Liver (tissue), 8 donors: ENCODE measurements at regions not wholly inside any gene's neighbourhood (a gene's known extent, or its start where the extent isn't known, plus 50 kb on each side); places are given as distances from the start of the nearest gene placed in this dataset.

Source experiments
- DNase-seq: peaks from one replicate; pipeline ENCODE4 v3.0.0-alpha.2; 2017; ENCODE audit warnings: low spot score
- H3K27ac ChIP-seq, 2 donors: one replicate each; pipeline ENCODE4 v1.7.0; 2013; ENCODE audit warnings: inconsistent platforms in 2 of 2, low read length in 2 of 2, control low read depth in 1 of 2, low read depth in 1 of 2, mild to moderate bottlenecking in 1 of 2
- H3K27me3 ChIP-seq, 4 donors: one replicate each; pipeline versions ENCODE4 v1.6.1 to v1.7.0; 2013; ENCODE audit warnings: low read length in 3 of 4, inconsistent platforms in 1 of 4, mild to moderate bottlenecking in 1 of 4, moderate library complexity in 1 of 4; ENCODE audit not compliant: control insufficient read depth in 4 of 4, insufficient read depth in 4 of 4
- H3K36me3 ChIP-seq, 4 donors: one replicate each; pipeline versions ENCODE4 v1.6.1 to v1.7.0; 2013; ENCODE audit warnings: low read length in 3 of 4, mild to moderate bottlenecking in 3 of 4, low read depth in 1 of 4, moderate library complexity in 1 of 4; ENCODE audit not compliant: control insufficient read depth in 4 of 4, insufficient read depth in 3 of 4
- H3K4me1 ChIP-seq, 4 donors: one replicate each; pipeline versions ENCODE4 v1.6.1 to v1.7.0; 2013; ENCODE audit warnings: low read length in 3 of 4, mild to moderate bottlenecking in 3 of 4, moderate library complexity in 1 of 4; ENCODE audit not compliant: control insufficient read depth in 4 of 4, insufficient read depth in 4 of 4
- H3K4me3 ChIP-seq, 3 donors: one replicate each; pipeline versions ENCODE4 v1.6.1 to v1.7.0; 2013; ENCODE audit warnings: low read length in 3 of 3, control low read depth in 1 of 3, low read depth in 1 of 3, mild to moderate bottlenecking in 1 of 3
- H3K9ac ChIP-seq, 2 donors: one replicate each; pipeline ENCODE4 v1.7.0; 2013; ENCODE audit warnings: low read length in 2 of 2, mild to moderate bottlenecking in 2 of 2, moderate library complexity in 2 of 2, control low read depth in 1 of 2, low read depth in 1 of 2
- H3K9me3 ChIP-seq, 4 donors: one replicate each; pipeline versions ENCODE4 v1.6.1 to v1.7.0; 2013; ENCODE audit warnings: low read length in 3 of 4; ENCODE audit not compliant: control insufficient read depth in 4 of 4
- EGR1 ChIP-seq, 2 donors: IDR thresholded peaks; 2 replicates each; pipeline ENCODE4 v1.6.1; 2016 to 2018; ENCODE audit warnings: antibody characterized with exemption in 2 of 2, low read depth in 2 of 2
- FOXA1 ChIP-seq: IDR thresholded peaks from 2 replicates; pipeline ENCODE4 v1.6.1; 2016; ENCODE audit warnings: antibody characterized with exemption
- FOXA2 ChIP-seq: IDR thresholded peaks from 2 replicates; pipeline ENCODE4 v1.6.1; 2016; ENCODE audit warnings: antibody characterized with exemption
- GABPA ChIP-seq, 2 donors: IDR thresholded peaks in 1 of 2; conservative IDR thresholded peaks in 1 of 2; 2 replicates each; pipeline ENCODE4 v1.6.1; 2016; ENCODE audit warnings: antibody characterized with exemption in 2 of 2, mild to moderate bottlenecking in 1 of 2, moderate library complexity in 1 of 2
- HNF4A ChIP-seq, 2 donors: conservative IDR thresholded peaks; 2 replicates each; pipeline ENCODE4 v1.6.1; 2016; ENCODE audit warnings: antibody characterized with exemption in 2 of 2, mild to moderate bottlenecking in 2 of 2
- HNF4G ChIP-seq: IDR thresholded peaks from 2 replicates; pipeline ENCODE4 v1.6.1; 2016; ENCODE audit warnings: antibody characterized with exemption
- JUND ChIP-seq, 2 donors: IDR thresholded peaks; 2 replicates each; pipeline ENCODE4 v1.6.1; 2016; ENCODE audit warnings: antibody characterized with exemption in 2 of 2
- NR2F2 ChIP-seq: IDR thresholded peaks from 2 replicates; pipeline ENCODE4 v1.6.1; 2016; ENCODE audit warnings: antibody characterized with exemption
- RAD21 ChIP-seq, 2 donors: IDR thresholded peaks; 2 replicates each; pipeline ENCODE4 v1.6.1; 2016; ENCODE audit warnings: antibody characterized with exemption in 2 of 2, mild to moderate bottlenecking in 2 of 2
- RXRA ChIP-seq, 2 donors: IDR thresholded peaks; 2 replicates each; pipeline ENCODE4 v1.6.1; 2017 to 2018; ENCODE audit warnings: antibody characterized with exemption in 2 of 2, mild to moderate bottlenecking in 1 of 2
- SP1 ChIP-seq: IDR thresholded peaks from 2 replicates; pipeline ENCODE4 v1.6.1; 2018; ENCODE audit warnings: antibody characterized with exemption, mild to moderate bottlenecking
- TAF1 ChIP-seq: conservative IDR thresholded peaks from 2 replicates; pipeline ENCODE4 v1.6.1; 2016; ENCODE audit warnings: antibody characterized with exemption, mild to moderate bottlenecking
- YY1 ChIP-seq: IDR thresholded peaks from 2 replicates; pipeline ENCODE4 v1.6.1; 2016; ENCODE audit warnings: antibody characterized with exemption, mild to moderate bottlenecking
- WGBS: extraction: QIAGEN DNeasy Blood & Tissue Kit; methylation state at CpG from one replicate; pipeline ENCODE4 v1.1.7; 2013; 5-methylcytosine and 5-hydroxymethylcytosine counted together
- TF ChIP-seq, protein P1 (sequence below): IDR thresholded peaks from 2 replicates; pipeline ENCODE4 v1.6.1; 2016; ENCODE audit warnings: antibody characterized with exemption
- TF ChIP-seq, protein P2 (sequence below): IDR thresholded peaks from 2 replicates; pipeline ENCODE4 v1.6.1; 2016; ENCODE audit warnings: antibody characterized with exemption, mild to moderate bottlenecking
- TF ChIP-seq, protein P3 (sequence below): fragments of 150-350 bp; IDR thresholded peaks from 2 replicates; pipeline ENCODE4 v1.5.1; 2017; ENCODE audit warnings: improper control_type of control experiment, low read depth, low read length; ENCODE audit not compliant: missing input control
- TF ChIP-seq, protein P4 (sequence below): IDR thresholded peaks from 2 replicates; pipeline ENCODE4 v1.6.1; 2016; ENCODE audit warnings: antibody characterized with exemption
- TF ChIP-seq, protein P5 (sequence below): IDR thresholded peaks from 2 replicates; pipeline ENCODE4 v1.6.1; 2016; ENCODE audit warnings: antibody characterized with exemption
- donor health status: healthy.
- donor health status: healthy.
- donor health status: healthy.
- donor health status: healthy.
- donor health status: healthy.

DNA sequence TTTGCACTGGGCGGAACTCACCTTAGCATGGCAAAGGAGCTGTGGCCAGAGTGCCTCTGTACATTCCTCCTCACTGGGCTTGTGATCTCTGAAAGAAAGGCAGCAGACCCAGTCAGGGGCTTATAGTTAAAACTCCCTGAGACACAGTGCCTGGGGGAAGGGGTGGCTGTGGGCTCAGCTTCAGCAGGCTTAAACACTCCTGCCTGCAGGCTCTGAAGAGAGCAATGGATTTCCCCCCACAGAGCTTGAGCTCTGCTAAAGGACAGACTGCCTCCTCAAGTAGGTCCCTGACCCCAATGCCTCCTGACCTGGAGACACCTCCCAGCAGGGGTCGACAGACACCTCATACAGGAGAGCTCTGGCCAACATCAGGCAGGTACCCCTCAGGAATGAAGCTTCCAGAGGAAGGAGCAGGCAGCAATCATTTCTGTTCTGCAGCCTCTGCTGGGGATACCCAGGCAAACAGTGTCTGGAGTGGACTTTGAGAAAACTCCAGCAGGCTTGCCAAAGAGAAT, 327.5 kb upstream of the SLC16A7 start:
- H3K27ac ChIP-seq, result no peak overlapping the region
- H3K9me3 ChIP-seq, result no peaks in the 10 kb centered on the region
- no peaks in the 10 kb centered on the region for H3K36me3 ChIP-seq
- H3K27me3 ChIP-seq, result no peaks in the 10 kb centered on the region
- DNase-seq, result no peak
- 67% methylated on average over 2 of the region's 2 CpGs for WGBS
- H3K4me1 ChIP-seq, result no peaks in the 10 kb centered on the region
- no peak overlapping the region for H3K9ac ChIP-seq
- H3K4me3 ChIP-seq, result no peak overlapping the region
- TF ChIP-seq, protein P1, sequence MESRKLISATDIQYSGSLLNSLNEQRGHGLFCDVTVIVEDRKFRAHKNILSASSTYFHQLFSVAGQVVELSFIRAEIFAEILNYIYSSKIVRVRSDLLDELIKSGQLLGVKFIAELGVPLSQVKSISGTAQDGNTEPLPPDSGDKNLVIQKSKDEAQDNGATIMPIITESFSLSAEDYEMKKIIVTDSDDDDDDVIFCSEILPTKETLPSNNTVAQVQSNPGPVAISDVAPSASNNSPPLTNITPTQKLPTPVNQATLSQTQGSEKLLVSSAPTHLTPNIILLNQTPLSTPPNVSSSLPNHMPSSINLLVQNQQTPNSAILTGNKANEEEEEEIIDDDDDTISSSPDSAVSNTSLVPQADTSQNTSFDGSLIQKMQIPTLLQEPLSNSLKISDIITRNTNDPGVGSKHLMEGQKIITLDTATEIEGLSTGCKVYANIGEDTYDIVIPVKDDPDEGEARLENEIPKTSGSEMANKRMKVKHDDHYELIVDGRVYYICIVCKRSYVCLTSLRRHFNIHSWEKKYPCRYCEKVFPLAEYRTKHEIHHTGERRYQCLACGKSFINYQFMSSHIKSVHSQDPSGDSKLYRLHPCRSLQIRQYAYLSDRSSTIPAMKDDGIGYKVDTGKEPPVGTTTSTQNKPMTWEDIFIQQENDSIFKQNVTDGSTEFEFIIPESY, result no peak
- TF ChIP-seq JUND (IDR thresholded peaks at IDR 0.05), result no peak
- no peak for TF ChIP-seq SP1

DNA sequence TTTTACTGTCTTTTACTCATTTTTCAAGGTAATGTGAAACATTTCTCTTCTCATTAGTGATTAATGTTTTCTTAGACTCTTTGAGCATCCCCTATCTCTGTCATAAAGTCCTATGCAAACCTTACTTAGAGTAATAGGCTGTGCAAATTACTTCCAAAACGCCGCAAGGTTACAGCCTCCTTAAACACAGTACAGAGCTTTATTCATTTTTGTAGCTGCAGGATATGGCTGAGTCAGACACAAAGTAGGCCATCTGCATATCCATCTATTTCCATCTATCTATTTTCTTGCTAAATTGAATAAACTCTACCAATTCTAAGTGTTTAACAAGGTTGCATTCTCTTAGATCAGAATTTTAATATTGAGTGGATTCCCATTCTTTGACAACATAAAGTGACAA, 335.6 kb upstream of the SLC16A7 start:
- Histone ChIP-seq H3K27me3 (no peaks in the 10 kb centered on the region), H3K27ac (no peak overlapping the region), H3K4me1 (no peaks in the 10 kb centered on the region), H3K4me3 (no peak overlapping the region), H3K9me3 (peaks cover 0 to 5% (median 0%) of the 10 kb centered on the region in 4 donors), H3K36me3 (no peaks in the 10 kb centered on the region), H3K9ac (no peak overlapping the region)
- 88% methylated on average over 2 of the region's 2 CpGs for WGBS
- no peak for DNase-seq
- TF ChIP-seq EGR1 (IDR thresholded peaks at IDR 0.05; ENCODE audit: low read depth in 2 of 2) (no peak), TAF1 (no peak), JUND (IDR thresholded peaks at IDR 0.05) (no peak), RAD21 (IDR thresholded peaks at IDR 0.05) (no peak), HNF4G (no peak), YY1 (no peak), FOXA2 (no peak), NR2F2 (no peak), GABPA (IDR thresholded peaks at IDR 0.05 in 1 of 2, conservative IDR thresholded peaks at IDR 0.05 in 1 of 2) (no peak), HNF4A (conservative IDR thresholded peaks at IDR 0.05) (no peak), FOXA1 (no peak), RXRA (IDR thresholded peaks at IDR 0.05) (no peak)
- TF ChIP-seq, protein P1, result no peak
- TF ChIP-seq, protein P2, sequence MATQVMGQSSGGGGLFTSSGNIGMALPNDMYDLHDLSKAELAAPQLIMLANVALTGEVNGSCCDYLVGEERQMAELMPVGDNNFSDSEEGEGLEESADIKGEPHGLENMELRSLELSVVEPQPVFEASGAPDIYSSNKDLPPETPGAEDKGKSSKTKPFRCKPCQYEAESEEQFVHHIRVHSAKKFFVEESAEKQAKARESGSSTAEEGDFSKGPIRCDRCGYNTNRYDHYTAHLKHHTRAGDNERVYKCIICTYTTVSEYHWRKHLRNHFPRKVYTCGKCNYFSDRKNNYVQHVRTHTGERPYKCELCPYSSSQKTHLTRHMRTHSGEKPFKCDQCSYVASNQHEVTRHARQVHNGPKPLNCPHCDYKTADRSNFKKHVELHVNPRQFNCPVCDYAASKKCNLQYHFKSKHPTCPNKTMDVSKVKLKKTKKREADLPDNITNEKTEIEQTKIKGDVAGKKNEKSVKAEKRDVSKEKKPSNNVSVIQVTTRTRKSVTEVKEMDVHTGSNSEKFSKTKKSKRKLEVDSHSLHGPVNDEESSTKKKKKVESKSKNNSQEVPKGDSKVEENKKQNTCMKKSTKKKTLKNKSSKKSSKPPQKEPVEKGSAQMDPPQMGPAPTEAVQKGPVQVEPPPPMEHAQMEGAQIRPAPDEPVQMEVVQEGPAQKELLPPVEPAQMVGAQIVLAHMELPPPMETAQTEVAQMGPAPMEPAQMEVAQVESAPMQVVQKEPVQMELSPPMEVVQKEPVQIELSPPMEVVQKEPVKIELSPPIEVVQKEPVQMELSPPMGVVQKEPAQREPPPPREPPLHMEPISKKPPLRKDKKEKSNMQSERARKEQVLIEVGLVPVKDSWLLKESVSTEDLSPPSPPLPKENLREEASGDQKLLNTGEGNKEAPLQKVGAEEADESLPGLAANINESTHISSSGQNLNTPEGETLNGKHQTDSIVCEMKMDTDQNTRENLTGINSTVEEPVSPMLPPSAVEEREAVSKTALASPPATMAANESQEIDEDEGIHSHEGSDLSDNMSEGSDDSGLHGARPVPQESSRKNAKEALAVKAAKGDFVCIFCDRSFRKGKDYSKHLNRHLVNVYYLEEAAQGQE, result no peak
- TF ChIP-seq, protein P3, sequence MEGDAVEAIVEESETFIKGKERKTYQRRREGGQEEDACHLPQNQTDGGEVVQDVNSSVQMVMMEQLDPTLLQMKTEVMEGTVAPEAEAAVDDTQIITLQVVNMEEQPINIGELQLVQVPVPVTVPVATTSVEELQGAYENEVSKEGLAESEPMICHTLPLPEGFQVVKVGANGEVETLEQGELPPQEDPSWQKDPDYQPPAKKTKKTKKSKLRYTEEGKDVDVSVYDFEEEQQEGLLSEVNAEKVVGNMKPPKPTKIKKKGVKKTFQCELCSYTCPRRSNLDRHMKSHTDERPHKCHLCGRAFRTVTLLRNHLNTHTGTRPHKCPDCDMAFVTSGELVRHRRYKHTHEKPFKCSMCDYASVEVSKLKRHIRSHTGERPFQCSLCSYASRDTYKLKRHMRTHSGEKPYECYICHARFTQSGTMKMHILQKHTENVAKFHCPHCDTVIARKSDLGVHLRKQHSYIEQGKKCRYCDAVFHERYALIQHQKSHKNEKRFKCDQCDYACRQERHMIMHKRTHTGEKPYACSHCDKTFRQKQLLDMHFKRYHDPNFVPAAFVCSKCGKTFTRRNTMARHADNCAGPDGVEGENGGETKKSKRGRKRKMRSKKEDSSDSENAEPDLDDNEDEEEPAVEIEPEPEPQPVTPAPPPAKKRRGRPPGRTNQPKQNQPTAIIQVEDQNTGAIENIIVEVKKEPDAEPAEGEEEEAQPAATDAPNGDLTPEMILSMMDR, result no peak
- TF ChIP-seq, protein P4, sequence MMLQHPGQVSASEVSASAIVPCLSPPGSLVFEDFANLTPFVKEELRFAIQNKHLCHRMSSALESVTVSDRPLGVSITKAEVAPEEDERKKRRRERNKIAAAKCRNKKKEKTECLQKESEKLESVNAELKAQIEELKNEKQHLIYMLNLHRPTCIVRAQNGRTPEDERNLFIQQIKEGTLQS, result no peak
- TF ChIP-seq, protein P5, sequence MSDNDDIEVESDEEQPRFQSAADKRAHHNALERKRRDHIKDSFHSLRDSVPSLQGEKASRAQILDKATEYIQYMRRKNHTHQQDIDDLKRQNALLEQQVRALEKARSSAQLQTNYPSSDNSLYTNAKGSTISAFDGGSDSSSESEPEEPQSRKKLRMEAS, result no peak
